GM12878 (cell line): ENCODE measurements at regions not wholly inside any gene's neighbourhood (a gene's known extent, or its start where the extent isn't known, plus 50 kb on each side); places are given as distances from the start of the nearest gene placed in this dataset.

Experiments used
- ATAC-seq: fragments of 200-7000 bp; cut with Tn5 transposase; 3 replicates; pipeline ENCODE4 v1.9.1; 2020; ENCODE audit warnings: mild to moderate bottlenecking, moderate library complexity
- BruUV-seq: library from RNA; stranded (reverse); fragments of 400-500 nt; replicated peaks from 2 replicates; lab custom pipeline; 2021; lab: Mats Ljungman, UMichigan
- CTCF ChIA-PET: fragments of 300-600 bp; sonication (Branson Sonifier 250); formaldehyde crosslinking; extraction: SDS; loops from one replicate; lab custom pipeline; 2021; ENCODE audit warnings: inconsistent platforms; lab: Yijun Ruan, JAX
- POLR2A ChIA-PET: fragments of 350-600 bp; formaldehyde crosslinking; extraction: SDS; loops from one replicate; lab custom pipeline; 2021; ENCODE audit warnings: inconsistent platforms; lab: Charles Lee
- RAD21 ChIA-PET: fragments of 300-600 bp; sonication (Branson Sonifier 250); formaldehyde crosslinking; loops from one replicate; lab custom pipeline; 2023; ENCODE audit warnings: antibody characterized with exemption; ENCODE audit not compliant: unreplicated experiment; lab: Charles Lee
- SMC1A ChIA-PET: fragments of 300-600 bp; sonication (Branson Sonifier 250); formaldehyde crosslinking; loops from one replicate; lab custom pipeline; 2023; ENCODE audit not compliant: unreplicated experiment, uncharacterized antibody; lab: Charles Lee
- DNase-seq: peaks from one replicate; pipeline ENCODE4 v3.0.0-alpha.2; 2011; ENCODE audit warnings: low read depth, low spot score
- FAIRE-seq: peaks from 3 replicates; lab custom pipeline; 2011; peaks lifted over from hg19 to GRCh38; lab: Jason Lieb, UNC
- H2AFZ ChIP-seq: 2 replicates; pipeline ENCODE4 v1.6.0; 2011; ENCODE audit warnings: low read depth, low read length, control low read depth; ENCODE audit not compliant: control insufficient read depth
- H3K27ac ChIP-seq: 2 replicates; pipeline ENCODE4 v1.5.1; 2011; ENCODE audit warnings: control low read depth; ENCODE audit not compliant: control insufficient read depth, insufficient read depth
- H3K27me3 ChIP-seq, 2 experiments: replicated peaks in 1 of 2; 2 replicates each; pipeline versions ENCODE4 v1.6.0 to v1.6.1; 2011; ENCODE audit warnings: low read length in 1 of 2; ENCODE audit not compliant: control insufficient read depth in 2 of 2, insufficient read depth in 2 of 2
- H3K36me3 ChIP-seq, 2 experiments: 2 replicates each; pipeline ENCODE4 v1.5.1; 2011; ENCODE audit warnings: low read length in 1 of 2; ENCODE audit not compliant: control insufficient read depth in 2 of 2, insufficient read depth in 2 of 2
- H3K4me1 ChIP-seq: 2 replicates; pipeline ENCODE4 v1.6.1; 2011; ENCODE audit warnings: mild to moderate bottlenecking, low read length, moderate library complexity, mixed read lengths; ENCODE audit not compliant: control insufficient read depth, insufficient read depth
- H3K4me2 ChIP-seq: 2 replicates; pipeline ENCODE4 v1.6.0; 2011; ENCODE audit warnings: control low read depth; ENCODE audit not compliant: control insufficient read depth, insufficient read depth
- H3K4me3 ChIP-seq: fragments of 200-600 bp; sonication (generic); 2 replicates; pipeline ENCODE4 v1.5.1; 2016
- H3K79me2 ChIP-seq: 2 replicates; pipeline ENCODE4 v1.6.0; 2011; ENCODE audit warnings: low read length; ENCODE audit not compliant: control insufficient read depth, insufficient read depth
- H3K9ac ChIP-seq: 2 replicates; pipeline ENCODE4 v1.8.0; 2011; ENCODE audit warnings: low read length, control low read depth, mixed read lengths; ENCODE audit not compliant: control insufficient read depth, insufficient read depth
- H3K9me3 ChIP-seq: replicated peaks from 3 replicates; pipeline ENCODE4 v1.5.1; 2011; ENCODE audit warnings: mild to moderate bottlenecking, low read length; ENCODE audit not compliant: control insufficient read depth, insufficient read depth
- H4K20me1 ChIP-seq: 2 replicates; pipeline ENCODE4 v1.6.0; 2011; ENCODE audit not compliant: control insufficient read depth, insufficient read depth
- ATF2 ChIP-seq: IDR thresholded peaks from 2 replicates; pipeline ENCODE4 v1.6.1; 2012; ENCODE audit warnings: low read length, inconsistent platforms
- BCLAF1 ChIP-seq: fragments of 450-650 bp; IDR thresholded peaks from 2 replicates; pipeline ENCODE4 v1.6.1; 2017; ENCODE audit warnings: antibody characterized with exemption, mild to moderate bottlenecking, moderate library complexity
- ESRRA ChIP-seq: IDR thresholded peaks from 2 replicates; pipeline ENCODE4 v1.6.1; 2012; ENCODE audit warnings: mild to moderate bottlenecking, low read length, improper control_type of control experiment
- MTA2 ChIP-seq: fragments of 450-650 bp; IDR thresholded peaks from 2 replicates; pipeline ENCODE4 v1.6.1; 2016; ENCODE audit warnings: low read depth, mild to moderate bottlenecking, moderate library complexity
- STAT1 ChIP-seq: fragments of 450-650 bp; conservative IDR thresholded peaks from 2 replicates; pipeline ENCODE4 v1.6.1; 2014; ENCODE audit warnings: antibody characterized with exemption, mild to moderate bottlenecking
- YBX1 ChIP-seq: fragments of 450-650 bp; IDR thresholded peaks from 2 replicates; pipeline ENCODE4 v1.6.1; 2016; ENCODE audit warnings: antibody characterized with exemption
- WGBS: methylation state at CpG from one replicate; pipeline ENCODE4 v1.1.6; 2016; ENCODE audit warnings: low lambda C conversion rate; ENCODE audit not compliant: insufficient replicate concordance, insufficient coverage; ENCODE audit errors: missing lambda C conversion rate; 5-methylcytosine and 5-hydroxymethylcytosine counted together
- in situ Hi-C: fragments of 300-500 bp; cut with MboI; formaldehyde crosslinking; loops from 9 replicates; pipeline ENCODE4 v1.14.3; 2018; ENCODE audit warnings: mixed read lengths
- intact Hi-C: fragments of 100-400 bp; cut with micrococcal nuclease; formaldehyde crosslinking; loops from one replicate; pipeline ENCODE4 v1.14.2; 2022; ENCODE audit not compliant: unreplicated experiment
- TF ChIP-seq, protein P1 (sequence below): fragments of 450-650 bp; IDR thresholded peaks from 2 replicates; pipeline ENCODE4 v1.6.1; 2017; ENCODE audit warnings: mild to moderate bottlenecking, low read depth, inconsistent platforms; ENCODE audit not compliant: poor library complexity, severe bottlenecking

- H3K4me3 ChIP-seq, result no peak overlapping the region
- intact Hi-C loops, result no loop called here
- no peaks in the 10 kb centered on the region for H3K9me3 ChIP-seq
- DNase-seq, result no peak
- ATAC-seq, result no peak
- H3K27me3 ChIP-seq, result no peaks in the 10 kb centered on the region
- ChIA-PET SMC1A (no interaction called here), CTCF (no interaction called here), RAD21 (no interaction called here)
- H4K20me1 ChIP-seq, result no peaks in the 10 kb centered on the region
- no peak overlapping the region for H2AFZ ChIP-seq
- H3K27ac ChIP-seq, result no peak overlapping the region
- no peak overlapping the region for H3K9ac ChIP-seq
- no peaks in the 10 kb centered on the region for H3K79me2 ChIP-seq
- 21% methylated on average over 10 of the region's 10 CpGs for WGBS
- no peak overlapping the region for H3K4me2 ChIP-seq
- no peak for FAIRE-seq
- no peaks in the 10 kb centered on the region for H3K4me1 ChIP-seq
- BruUV-seq, result no TSS peak
- no peaks in the 10 kb centered on the region for H3K36me3 ChIP-seq
- TF ChIP-seq, protein P1, sequence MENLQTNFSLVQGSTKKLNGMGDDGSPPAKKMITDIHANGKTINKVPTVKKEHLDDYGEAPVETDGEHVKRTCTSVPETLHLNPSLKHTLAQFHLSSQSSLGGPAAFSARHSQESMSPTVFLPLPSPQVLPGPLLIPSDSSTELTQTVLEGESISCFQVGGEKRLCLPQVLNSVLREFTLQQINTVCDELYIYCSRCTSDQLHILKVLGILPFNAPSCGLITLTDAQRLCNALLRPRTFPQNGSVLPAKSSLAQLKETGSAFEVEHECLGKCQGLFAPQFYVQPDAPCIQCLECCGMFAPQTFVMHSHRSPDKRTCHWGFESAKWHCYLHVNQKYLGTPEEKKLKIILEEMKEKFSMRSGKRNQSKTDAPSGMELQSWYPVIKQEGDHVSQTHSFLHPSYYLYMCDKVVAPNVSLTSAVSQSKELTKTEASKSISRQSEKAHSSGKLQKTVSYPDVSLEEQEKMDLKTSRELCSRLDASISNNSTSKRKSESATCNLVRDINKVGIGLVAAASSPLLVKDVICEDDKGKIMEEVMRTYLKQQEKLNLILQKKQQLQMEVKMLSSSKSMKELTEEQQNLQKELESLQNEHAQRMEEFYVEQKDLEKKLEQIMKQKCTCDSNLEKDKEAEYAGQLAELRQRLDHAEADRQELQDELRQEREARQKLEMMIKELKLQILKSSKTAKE, result no peak
- TF ChIP-seq MTA2, result no peak
- TF ChIP-seq, all 136 proteins: peak for 0
- in situ Hi-C loops, result no loop called here
- POLR2A ChIA-PET, result no interaction called here
Observed at GRCh38 chr10:129114588-129114987, 352.5 kb upstream of the MGMT start.

GRCh38 chr10:129116371-129116770 lies 350.7 kb upstream of the MGMT start:
- Histone ChIP-seq H3K36me3 (no peaks in the 10 kb centered on the region), H3K27me3 (no peaks in the 10 kb centered on the region), H3K9me3 (no peaks in the 10 kb centered on the region), H3K79me2 (no peaks in the 10 kb centered on the region), H3K4me1 (no peaks in the 10 kb centered on the region), H3K9ac (no peak overlapping the region), H3K27ac (no peak overlapping the region), H3K4me2 (no peak overlapping the region), H3K4me3 (no peak overlapping the region), H2AFZ (no peak overlapping the region), H4K20me1 (no peaks in the 10 kb centered on the region)
- ChIA-PET SMC1A (no interaction called here), RAD21 (no interaction called here), CTCF (no interaction called here), POLR2A (no interaction called here)
- DNase-seq, result no peak
- no peak for TF ChIP-seq ATF2
- no peak for TF ChIP-seq YBX1
- no peak for TF ChIP-seq ESRRA
- no peak for TF ChIP-seq STAT1
- TF ChIP-seq BCLAF1, result no peak
- no peak for ATAC-seq
- 32% methylated on average over 8 of the region's 8 CpGs for WGBS
- BruUV-seq, result no TSS peak
- FAIRE-seq, result no peak
- in situ Hi-C loops, result no loop called here
- intact Hi-C loops, result no loop called here
